GM23248 (cell line): ENCODE measurements at regions not wholly inside any gene's neighbourhood (a gene's known extent, or its start where the extent isn't known, plus 50 kb on each side); places are given as distances from the start of the nearest gene placed in this dataset.

Experiments
- DNase-seq: peaks from one replicate; pipeline ENCODE4 v3.0.0-alpha.2; 2015
- H2AFZ ChIP-seq: fragments of 200-600 bp; sonication (generic); 2 replicates; pipeline ENCODE4 v1.6.1; 2016; ENCODE audit warnings: antibody characterized with exemption
- H3F3A ChIP-seq: fragments of 200-600 bp; sonication (generic); 2 replicates; pipeline ENCODE4 v1.6.1; 2016; ENCODE audit warnings: mild to moderate bottlenecking, antibody characterized with exemption, mixed run types; ENCODE audit not compliant: insufficient read depth
- H3K27ac ChIP-seq: fragments of 200-600 bp; sonication (generic); 2 replicates; pipeline ENCODE4 v1.5.1; 2016; ENCODE audit warnings: mild to moderate bottlenecking
- H3K27me3 ChIP-seq: fragments of 200-600 bp; sonication (generic); replicated peaks from 2 replicates; pipeline ENCODE4 v1.6.1; 2016; ENCODE audit warnings: mild to moderate bottlenecking; ENCODE audit not compliant: insufficient read depth
- H3K36me3 ChIP-seq: fragments of 200-600 bp; sonication (generic); 2 replicates; pipeline ENCODE4 v1.6.1; 2016; ENCODE audit warnings: low read depth, mild to moderate bottlenecking
- H3K4me1 ChIP-seq: fragments of 200-600 bp; sonication (generic); 2 replicates; pipeline ENCODE4 v1.6.1; 2016; ENCODE audit warnings: mild to moderate bottlenecking; ENCODE audit not compliant: insufficient read depth
- H3K4me2 ChIP-seq: fragments of 200-600 bp; sonication (generic); one replicate; pipeline ENCODE4 v1.6.1; 2016; ENCODE audit warnings: mild to moderate bottlenecking; ENCODE audit not compliant: unreplicated experiment
- H3K4me3 ChIP-seq: fragments of 200-600 bp; sonication (generic); 2 replicates; pipeline ENCODE4 v1.5.1; 2016; ENCODE audit warnings: mild to moderate bottlenecking
- H3K79me2 ChIP-seq: fragments of 200-600 bp; sonication (generic); 2 replicates; pipeline ENCODE4 v1.6.1; 2016; ENCODE audit warnings: mild to moderate bottlenecking; ENCODE audit not compliant: insufficient read depth
- H3K9ac ChIP-seq: fragments of 200-600 bp; sonication (generic); 2 replicates; pipeline ENCODE4 v1.6.1; 2016; ENCODE audit warnings: mild to moderate bottlenecking
- H3K9me2 ChIP-seq: fragments of 200-600 bp; sonication (generic); 2 replicates; pipeline ENCODE4 v1.6.1; 2016; ENCODE audit warnings: mixed run types, mild to moderate bottlenecking, moderate library complexity; ENCODE audit not compliant: insufficient read depth
- H3K9me3 ChIP-seq: fragments of 200-600 bp; sonication (generic); one replicate; pipeline ENCODE4 v1.6.1; 2017; ENCODE audit warnings: low read depth
- H4K20me1 ChIP-seq: fragments of 200-600 bp; sonication (generic); 2 replicates; pipeline ENCODE4 v1.6.0; 2016; ENCODE audit not compliant: insufficient read depth
- EZH2 ChIP-seq: fragments of 200-600 bp; sonication (generic); IDR thresholded peaks from 2 replicates; pipeline ENCODE4 v1.6.1; 2018; ENCODE audit warnings: antibody characterized with exemption, mild to moderate bottlenecking; ENCODE audit not compliant: insufficient read depth, poor library complexity, severe bottlenecking
- EZH2phosphoT487 ChIP-seq: fragments of 200-600 bp; sonication (generic); IDR thresholded peaks from 2 replicates; pipeline ENCODE4 v1.6.1; 2018; ENCODE audit warnings: antibody characterized with exemption, moderate library complexity, mild to moderate bottlenecking, low read depth; ENCODE audit not compliant: insufficient read depth
- WGBS, 2 experiments: methylation state at CpG; one replicate each; pipeline ENCODE4 v1.1.6; 2015 to 2017; ENCODE audit warnings: low lambda C conversion rate in 2 of 2, low coverage in 1 of 2; ENCODE audit errors: missing lambda C conversion rate in 2 of 2; 5-methylcytosine and 5-hydroxymethylcytosine counted together
- in situ Hi-C: fragments of 300-500 bp; cut with MboI; formaldehyde crosslinking; loops from 2 replicates; pipeline ENCODE4 v1.15.0; 2020

GRCh38 chrX:137352101-137352660 is 213.7 kb upstream of the ZIC3 start:
- Histone ChIP-seq H3K4me3 (no peak overlapping the region), H4K20me1 (no peaks in the 10 kb centered on the region), H3K9me3 (no peaks in the 10 kb centered on the region), H3K79me2 (no peaks in the 10 kb centered on the region), H3F3A (no peaks in the 10 kb centered on the region), H3K4me1 (no peaks in the 10 kb centered on the region), H3K9ac (no peak overlapping the region), H3K27me3 (no peaks in the 10 kb centered on the region), H3K4me2 (no peak overlapping the region), H3K36me3 (no peaks in the 10 kb centered on the region), H3K9me2 (no peaks in the 10 kb centered on the region), H2AFZ (no peak overlapping the region), H3K27ac (no peak overlapping the region)
- in situ Hi-C loops, result no loop called here
- DNase-seq, result no peak
- no peak for TF ChIP-seq EZH2
- no peak for TF ChIP-seq EZH2phosphoT487

DNA sequence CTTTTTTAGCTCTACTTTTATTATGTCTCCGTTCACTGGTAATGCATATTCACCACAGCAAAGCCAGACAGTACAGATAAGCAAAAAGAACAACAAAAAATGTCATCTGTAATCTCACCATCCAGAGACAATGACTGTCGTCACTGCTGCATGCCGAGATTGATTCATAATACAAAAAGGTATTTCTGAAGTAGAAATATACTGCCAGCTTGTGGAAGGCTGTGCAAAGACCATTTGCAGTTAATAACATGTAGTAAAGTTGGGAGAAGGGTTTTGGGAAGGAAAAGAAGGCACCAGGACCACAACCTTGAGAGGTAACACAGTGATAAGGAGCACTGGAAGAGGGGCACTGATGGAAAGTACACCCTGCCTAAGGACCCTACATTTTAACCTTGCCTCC is 223.0 kb upstream of the ZIC3 start:
- in situ Hi-C loops, result no loop called here
- Histone ChIP-seq H3K9ac (no peak overlapping the region), H3F3A (no peaks in the 10 kb centered on the region), H4K20me1 (no peaks in the 10 kb centered on the region), H3K36me3 (no peaks in the 10 kb centered on the region), H3K9me2 (no peaks in the 10 kb centered on the region), H3K79me2 (no peaks in the 10 kb centered on the region), H3K4me2 (no peak overlapping the region), H3K27me3 (no peaks in the 10 kb centered on the region), H2AFZ (no peak overlapping the region), H3K4me1 (no peaks in the 10 kb centered on the region), H3K4me3 (no peak overlapping the region), H3K9me3 (no peaks in the 10 kb centered on the region), H3K27ac (no peak overlapping the region)
- DNase-seq, result no peak
- 12 to 24% methylated on average over 3 of the region's 3 CpGs for WGBS, 2 experiments
- no peak for TF ChIP-seq EZH2
- TF ChIP-seq EZH2phosphoT487, result no peak

DNA sequence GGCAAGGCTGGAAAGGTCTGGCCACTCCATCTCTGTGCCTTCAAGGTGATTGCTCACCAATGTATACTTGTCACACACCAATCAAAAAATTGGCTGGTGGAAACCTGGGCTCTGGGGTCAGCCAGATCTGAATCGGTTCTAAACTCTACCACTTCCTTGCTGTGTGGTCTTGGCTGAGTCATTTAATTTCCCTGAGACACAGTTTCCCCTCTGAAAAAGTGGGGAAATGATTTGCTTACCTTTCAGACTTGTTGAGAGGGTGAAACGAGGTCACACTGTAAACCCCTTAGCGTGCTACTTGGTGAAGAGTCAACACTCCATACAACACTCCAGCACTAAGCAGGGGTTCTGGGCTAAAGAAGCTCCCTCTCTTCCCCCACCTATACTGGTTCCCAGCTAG is 252.3 kb upstream of the ZIC3 start:
- Histone ChIP-seq H3K27me3 (no peaks in the 10 kb centered on the region), H3K4me3 (no peak overlapping the region), H3K79me2 (no peaks in the 10 kb centered on the region), H4K20me1 (no peaks in the 10 kb centered on the region), H2AFZ (no peak overlapping the region), H3F3A (no peaks in the 10 kb centered on the region), H3K27ac (no peak overlapping the region), H3K9ac (no peak overlapping the region), H3K36me3 (no peaks in the 10 kb centered on the region), H3K9me3 (no peaks in the 10 kb centered on the region), H3K4me1 (no peaks in the 10 kb centered on the region), H3K9me2 (no peaks in the 10 kb centered on the region), H3K4me2 (no peak overlapping the region)
- TF ChIP-seq EZH2phosphoT487 (no peak), EZH2 (no peak)
- WGBS, 2 experiments, result 20 to 25% methylated on average over 3 of the region's 3 CpGs
- in situ Hi-C loops, result no loop called here
- DNase-seq, result no peak

DNA sequence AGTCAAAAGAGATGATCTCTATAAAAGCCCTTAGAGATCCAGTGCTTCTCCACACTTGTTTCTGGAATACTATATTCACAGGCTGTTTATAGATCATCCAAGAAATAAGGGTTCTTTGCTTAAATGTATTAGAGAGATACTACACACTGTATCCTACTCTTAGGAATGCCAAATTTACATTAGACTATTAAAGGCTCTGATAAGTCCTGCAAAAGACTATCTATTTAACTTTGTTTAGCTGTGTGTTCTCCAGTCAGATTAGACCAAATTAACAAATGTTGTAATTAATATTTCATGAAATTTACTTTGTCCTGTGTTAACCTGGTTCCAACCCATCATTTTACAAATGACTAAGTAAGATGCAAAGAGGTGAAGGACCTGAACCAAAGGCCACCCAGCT is 260.5 kb upstream of the ZIC3 start:
- DNase-seq, result no peak
- no peak overlapping the region for H3K27ac ChIP-seq
- H3K27me3 ChIP-seq, result no peaks in the 10 kb centered on the region
- H3K36me3 ChIP-seq, result no peaks in the 10 kb centered on the region
- in situ Hi-C loops, result no loop called here
- no peak for TF ChIP-seq EZH2phosphoT487
- no peak for TF ChIP-seq EZH2
- no peak overlapping the region for H3K4me3 ChIP-seq
- H3F3A ChIP-seq, result no peaks in the 10 kb centered on the region
- no peak overlapping the region for H3K4me2 ChIP-seq
- no peaks in the 10 kb centered on the region for H3K9me3 ChIP-seq
- H3K9me2 ChIP-seq, result no peaks in the 10 kb centered on the region
- H4K20me1 ChIP-seq, result no peaks in the 10 kb centered on the region
- no peak overlapping the region for H2AFZ ChIP-seq
- H3K79me2 ChIP-seq, result no peaks in the 10 kb centered on the region
- no peak overlapping the region for H3K9ac ChIP-seq
- H3K4me1 ChIP-seq, result no peaks in the 10 kb centered on the region

- no peaks in the 10 kb centered on the region for H3K27me3 ChIP-seq
- H3K4me1 ChIP-seq, result no peaks in the 10 kb centered on the region
- in situ Hi-C loops, result no loop called here
- no peaks in the 10 kb centered on the region for H3F3A ChIP-seq
- no peak overlapping the region for H3K4me2 ChIP-seq
- H3K27ac ChIP-seq, result no peak overlapping the region
- H3K9me3 ChIP-seq, result no peaks in the 10 kb centered on the region
- no peaks in the 10 kb centered on the region for H3K36me3 ChIP-seq
- no peaks in the 10 kb centered on the region for H3K79me2 ChIP-seq
- no peak overlapping the region for H3K9ac ChIP-seq
- no peak for DNase-seq
- H4K20me1 ChIP-seq, result no peaks in the 10 kb centered on the region
- no peaks in the 10 kb centered on the region for H3K9me2 ChIP-seq
- TF ChIP-seq EZH2phosphoT487 (no peak), EZH2 (no peak)
- H2AFZ ChIP-seq, result no peak overlapping the region
- no peak overlapping the region for H3K4me3 ChIP-seq
- WGBS, 2 experiments, result 19 to 22% methylated on average over 4 of the region's 4 CpGs
These were observed 263.4 kb upstream of the GPR101 start for GRCh38 chrX:137297167-137297566.
